Natural killer cell treated with Interleukin-12 subunit alpha and Interleukin-12 subunit beta and Interleukin-15 and Interleukin-18, amount 100 ng/mL, for 72 hours (primary cell): ENCODE measurements at regions not wholly inside any gene's neighbourhood (a gene's known extent, or its start where the extent isn't known, plus 50 kb on each side); places are given as distances from the start of the nearest gene placed in this dataset.

Source experiments
- ATAC-seq, 2 donors: fragments of 150-1000 bp; cut with Tn5 transposase in 1 of 2; sonication (Bioruptor Pico), chemical (Tn5 transposase) in 1 of 2; 2 replicates each; pipeline ENCODE4 v1.10.0; 2021
- DNase-seq: peaks from one replicate; pipeline ENCODE4 v3.0.0; 2022; ENCODE audit warnings: low spot score
- H3K27ac Mint-ChIP-seq, 2 donors: 1 replicate in 1 of 2; 2 replicates in 1 of 2; pipeline ENCODE4 v1.8.0; 2022; ENCODE audit warnings: mixed read lengths in 2 of 2, mild to moderate bottlenecking in 1 of 2, moderate library complexity in 1 of 2
- H3K27me3 Mint-ChIP-seq, 2 donors: 1 replicate in 1 of 2; 2 replicates in 1 of 2; pipeline ENCODE4 v1.8.0; 2022; ENCODE audit warnings: mixed read lengths in 2 of 2
- H3K36me3 Mint-ChIP-seq: one replicate; pipeline ENCODE4 v1.8.0; 2022; ENCODE audit warnings: mixed read lengths
- H3K4me1 Mint-ChIP-seq, 2 donors: 1 replicate in 1 of 2; 2 replicates in 1 of 2; pipeline ENCODE4 v1.8.0; 2022; ENCODE audit warnings: low read depth in 2 of 2, mixed read lengths in 2 of 2, mild to moderate bottlenecking in 1 of 2
- H3K4me3 Mint-ChIP-seq: one replicate; pipeline ENCODE4 v1.8.0; 2022; ENCODE audit warnings: mixed read lengths
- H3K9me3 Mint-ChIP-seq: 2 replicates; pipeline ENCODE4 v1.8.0; 2022; ENCODE audit warnings: mixed read lengths

DNA sequence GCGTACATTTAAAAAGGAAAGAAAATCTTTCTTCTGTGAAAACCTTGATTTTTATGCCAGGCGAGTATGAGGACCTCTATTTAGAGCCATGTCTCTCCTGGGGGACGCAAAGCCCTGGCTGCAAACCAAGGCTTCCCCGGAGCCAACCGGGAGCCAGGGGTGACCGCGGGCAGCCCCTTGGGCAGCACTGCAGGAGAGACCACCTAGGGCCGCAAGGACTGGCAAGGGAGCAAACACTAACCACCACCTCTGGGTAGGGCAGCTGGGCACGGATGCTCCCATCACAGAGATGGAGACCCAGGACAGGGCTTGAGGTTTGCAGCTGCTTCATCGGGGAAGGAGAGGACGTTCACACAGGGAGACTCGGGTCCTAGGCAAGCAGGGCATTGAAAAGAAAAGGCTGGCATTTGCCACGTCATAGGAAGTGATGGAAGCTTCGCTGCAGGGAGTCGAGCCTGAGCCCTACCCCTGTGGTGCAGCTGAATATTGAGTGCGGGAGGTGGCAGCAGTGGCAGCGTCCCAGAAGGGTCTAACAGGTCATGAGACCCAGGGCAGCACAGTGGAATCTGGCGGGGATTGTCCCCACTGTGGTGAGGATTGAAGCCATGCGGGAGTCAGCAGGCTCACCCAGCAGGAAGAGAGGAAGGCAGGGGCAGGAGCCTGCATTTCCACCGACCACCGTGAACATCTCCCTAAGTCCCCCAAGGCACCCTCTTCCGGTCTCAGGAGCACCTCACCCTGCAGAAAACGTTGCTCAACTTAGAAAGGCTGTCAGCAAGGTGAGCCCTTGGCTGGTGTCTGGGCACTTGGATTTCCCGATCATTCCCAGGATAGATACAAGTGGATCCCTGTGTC, 156.2 kb upstream of the CST7 start:
- Mint-ChIP-seq H3K27me3 (peaks cover 0 to 7% of the 10 kb centered on the region in 2 donors), H3K4me3 (no peak overlapping the region), H3K36me3 (no peaks in the 10 kb centered on the region), H3K4me1 (peaks cover 0 to 7% of the 10 kb centered on the region in 2 donors), H3K9me3 (no peaks in the 10 kb centered on the region), H3K27ac (no peak overlapping the region)
- DNase-seq (no peak), ATAC-seq (no peak)

DNA sequence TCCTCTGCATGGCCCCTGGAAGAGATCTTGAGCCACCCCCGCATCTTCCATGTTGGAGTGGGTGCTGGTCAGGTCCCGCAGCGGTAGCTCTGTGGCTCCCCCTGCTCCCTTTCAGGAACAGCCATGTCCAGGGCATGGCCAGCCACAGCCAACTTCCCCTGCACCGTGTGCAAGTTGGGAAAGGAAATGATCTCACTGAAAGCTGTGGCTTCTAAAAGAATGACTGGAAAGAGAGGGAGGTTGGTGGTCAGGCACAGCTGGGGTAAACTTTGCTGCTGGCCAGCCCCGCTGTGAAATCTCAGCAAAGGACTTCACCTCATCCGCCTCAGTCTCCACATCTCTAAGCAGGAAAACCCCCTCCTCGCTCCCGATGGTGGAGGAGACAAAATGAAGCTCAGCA, 153.6 kb upstream of the CST7 start:
- Mint-ChIP-seq H3K9me3 (no peaks in the 10 kb centered on the region), H3K27ac (no peak overlapping the region), H3K27me3 (peaks cover 0 to 7% of the 10 kb centered on the region in 2 donors), H3K4me3 (no peak overlapping the region), H3K4me1 (peaks cover 0 to 7% of the 10 kb centered on the region in 2 donors), H3K36me3 (no peaks in the 10 kb centered on the region)
- DNase-seq (no peak), ATAC-seq (peak in 1 of 2 donors; percentile 26)

DNA sequence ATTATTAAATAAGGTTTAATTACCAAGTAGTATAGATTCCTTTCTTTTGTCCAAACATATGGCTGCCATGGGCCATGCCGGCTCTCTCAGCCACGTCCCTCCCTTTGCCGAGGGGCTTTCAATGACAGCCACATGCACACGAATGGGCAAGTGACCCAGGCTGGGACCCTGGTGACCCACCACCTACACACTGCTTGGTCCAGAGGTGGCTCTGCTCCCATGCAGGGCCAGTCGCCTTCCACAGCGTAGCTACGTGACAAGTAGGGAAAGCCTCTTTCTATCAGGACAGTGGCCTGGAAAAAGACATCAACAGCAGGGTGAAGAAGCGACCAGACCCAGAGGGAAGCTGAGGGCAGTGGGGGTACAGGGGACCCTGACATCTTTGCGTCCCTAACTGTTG, 152.8 kb upstream of the CST7 start:
- no peak for DNase-seq
- ATAC-seq: no peak
- H3K4me3 Mint-ChIP-seq: no peak overlapping the region

DNA sequence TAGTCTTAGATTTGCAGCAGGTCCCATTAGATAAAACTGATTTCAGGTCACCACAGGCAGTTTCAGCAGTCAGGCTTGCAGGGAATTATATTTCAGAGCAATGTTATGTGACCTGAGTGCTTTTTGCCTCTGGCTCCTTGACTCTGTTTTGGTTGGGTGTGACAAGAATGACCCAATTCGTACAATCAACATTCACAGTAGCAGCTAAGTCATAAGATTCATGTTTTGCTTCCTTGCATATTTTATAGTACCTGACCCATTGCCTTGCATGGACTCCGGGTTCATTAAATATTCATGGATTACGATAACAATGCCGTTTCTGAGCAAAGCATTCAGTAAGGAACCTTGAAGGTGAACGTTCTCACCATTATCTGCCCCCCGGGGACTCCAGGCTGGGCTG, 152.0 kb upstream of the CST7 start:
- Mint-ChIP-seq H3K9me3 (no peaks in the 10 kb centered on the region), H3K4me1 (peaks cover 0 to 4% of the 10 kb centered on the region in 2 donors), H3K36me3 (no peaks in the 10 kb centered on the region), H3K27me3 (peaks cover 0 to 5% of the 10 kb centered on the region in 2 donors), H3K27ac (no peak overlapping the region), H3K4me3 (no peak overlapping the region)
- ATAC-seq (no peak), DNase-seq (no peak)

More for the DNA sequence above, 152.8 kb upstream of the CST7 start:
- peaks cover 0 to 7% of the 10 kb centered on the region in 2 donors for H3K4me1 Mint-ChIP-seq
- H3K9me3 Mint-ChIP-seq: no peaks in the 10 kb centered on the region
- no peaks in the 10 kb centered on the region for H3K36me3 Mint-ChIP-seq
- H3K27me3 Mint-ChIP-seq: peaks cover 0 to 7% of the 10 kb centered on the region in 2 donors
- no peak overlapping the region for H3K27ac Mint-ChIP-seq

DNA sequence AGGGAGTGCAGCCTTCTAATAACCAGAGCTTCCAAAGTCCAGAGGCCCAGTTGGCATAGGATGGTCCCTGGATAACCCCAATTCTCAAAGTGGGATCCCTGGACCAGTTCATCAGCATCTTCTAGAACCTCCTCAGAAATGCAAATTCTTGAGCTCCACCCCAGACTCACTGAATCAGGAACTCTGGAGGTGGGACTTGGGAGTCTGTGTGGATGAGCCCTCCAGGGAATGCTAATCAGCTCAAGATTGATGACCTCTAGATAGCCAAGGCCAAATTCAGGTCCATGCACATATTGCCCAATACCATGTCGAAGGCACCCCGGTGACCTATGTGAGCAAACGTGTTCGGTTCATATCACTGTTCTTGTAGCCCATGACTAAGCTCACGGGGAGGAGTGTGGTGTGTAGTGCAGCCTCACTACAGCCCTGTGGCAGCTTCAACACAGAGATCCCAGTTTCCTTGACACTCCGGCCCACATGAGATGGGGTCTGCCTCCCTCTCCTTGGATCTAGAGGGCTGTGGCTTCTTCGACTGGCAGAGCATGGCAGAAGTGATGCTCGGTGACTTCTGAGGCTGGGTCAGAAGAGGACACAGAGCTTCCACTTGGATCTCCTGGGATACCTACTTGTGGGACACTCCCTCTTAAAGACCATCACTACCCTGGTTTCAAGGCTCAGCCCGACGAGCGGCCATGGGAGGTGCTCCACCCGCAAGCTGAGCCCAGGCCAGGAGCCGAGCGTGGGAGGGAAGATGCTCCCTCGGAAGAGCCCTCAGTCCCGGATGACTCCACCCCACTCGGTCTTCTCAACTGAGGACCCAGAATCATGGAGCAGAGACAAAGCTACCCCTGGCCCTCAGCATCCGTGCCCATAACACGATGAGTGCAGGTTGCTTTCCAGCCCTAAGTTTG, 151.1 kb upstream of the CST7 start:
- Mint-ChIP-seq H3K4me1 (peaks cover 0 to 4% of the 10 kb centered on the region in 2 donors), H3K4me3 (no peak overlapping the region), H3K36me3 (no peaks in the 10 kb centered on the region), H3K27me3 (peaks cover 0 to 5% of the 10 kb centered on the region in 2 donors), H3K9me3 (no peaks in the 10 kb centered on the region), H3K27ac (no peak overlapping the region)
- no peak for ATAC-seq
- DNase-seq: no peak

DNA sequence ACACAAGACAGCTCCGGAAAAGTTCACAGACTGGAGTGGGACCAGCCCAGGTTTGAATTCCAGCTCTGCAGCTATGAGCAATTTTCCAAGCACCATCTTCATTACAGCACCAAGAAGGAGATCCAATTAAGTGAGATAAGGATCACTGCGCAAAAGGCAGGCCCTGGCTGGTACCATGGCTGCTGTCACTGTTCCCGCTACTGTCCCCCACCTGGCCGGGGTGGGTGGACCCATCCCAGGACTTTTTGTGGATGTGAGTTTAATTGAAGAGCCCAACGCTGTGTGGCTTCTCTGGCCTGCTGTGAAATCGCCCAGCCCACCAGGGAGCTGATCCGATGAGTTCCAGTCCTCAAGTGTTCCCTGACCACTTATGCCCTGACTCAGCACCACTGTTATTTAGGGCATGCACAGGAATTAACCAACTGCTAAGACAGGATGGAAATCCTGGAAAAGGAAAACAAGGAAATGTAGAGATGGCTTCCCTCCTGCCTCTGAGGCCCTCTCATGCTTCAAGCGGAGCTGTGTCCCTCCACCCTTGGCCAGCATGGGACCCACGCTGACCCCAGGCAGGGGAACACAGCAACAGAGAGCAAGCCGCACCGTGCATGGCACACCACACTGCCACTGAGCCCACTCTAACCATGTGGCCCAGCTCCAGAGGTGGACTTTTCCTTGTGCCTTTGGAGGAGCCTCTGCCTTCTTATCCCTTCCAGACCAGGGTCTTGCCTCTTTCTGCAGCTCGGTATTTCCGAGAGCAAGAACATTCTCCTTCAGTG, 150.0 kb upstream of the CST7 start:
- Mint-ChIP-seq H3K9me3 (no peaks in the 10 kb centered on the region), H3K4me3 (no peak overlapping the region), H3K27me3 (peaks cover 0 to 3% of the 10 kb centered on the region in 2 donors), H3K27ac (no peak overlapping the region), H3K36me3 (no peaks in the 10 kb centered on the region), H3K4me1 (peaks cover 0 to 4% of the 10 kb centered on the region in 2 donors)
- ATAC-seq: no peak
- no peak for DNase-seq

DNA sequence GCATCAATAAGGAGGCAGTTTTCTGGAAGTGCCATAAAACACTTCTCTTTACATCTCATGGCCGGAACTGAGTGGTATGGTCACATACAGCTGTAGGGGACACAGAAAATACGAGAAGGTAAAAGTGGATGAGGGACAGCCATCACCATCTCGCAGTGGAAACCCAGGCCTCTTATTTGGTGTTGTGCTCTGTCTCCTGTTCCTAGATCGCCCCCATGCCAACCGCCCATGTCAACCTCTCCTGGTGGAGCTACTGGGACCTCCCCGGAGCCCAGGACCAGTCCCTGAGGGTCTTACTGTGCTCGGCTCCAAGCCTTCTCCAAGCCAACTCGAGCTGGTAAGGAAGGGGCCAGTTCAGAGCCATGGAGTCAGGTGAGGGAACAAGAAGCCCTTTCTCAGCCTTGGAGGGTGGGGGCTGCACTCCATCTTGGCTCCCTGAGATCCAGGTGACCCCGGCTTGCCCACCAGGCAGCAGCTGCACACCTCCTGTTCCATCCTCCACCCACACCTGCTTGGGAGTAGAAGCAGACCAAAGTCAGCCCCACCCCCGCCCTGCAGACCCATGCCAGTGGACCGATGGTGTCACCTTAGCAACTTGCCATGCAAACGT, 149.0 kb upstream of the CST7 start:
- DNase-seq: no peak
- Mint-ChIP-seq H3K9me3 (no peaks in the 10 kb centered on the region), H3K4me3 (no peak overlapping the region), H3K36me3 (no peaks in the 10 kb centered on the region), H3K4me1 (peaks cover 0 to 4% of the 10 kb centered on the region in 2 donors), H3K27ac (no peak overlapping the region), H3K27me3 (peaks cover 0 to 3% of the 10 kb centered on the region in 2 donors)
- no peak for ATAC-seq

DNA sequence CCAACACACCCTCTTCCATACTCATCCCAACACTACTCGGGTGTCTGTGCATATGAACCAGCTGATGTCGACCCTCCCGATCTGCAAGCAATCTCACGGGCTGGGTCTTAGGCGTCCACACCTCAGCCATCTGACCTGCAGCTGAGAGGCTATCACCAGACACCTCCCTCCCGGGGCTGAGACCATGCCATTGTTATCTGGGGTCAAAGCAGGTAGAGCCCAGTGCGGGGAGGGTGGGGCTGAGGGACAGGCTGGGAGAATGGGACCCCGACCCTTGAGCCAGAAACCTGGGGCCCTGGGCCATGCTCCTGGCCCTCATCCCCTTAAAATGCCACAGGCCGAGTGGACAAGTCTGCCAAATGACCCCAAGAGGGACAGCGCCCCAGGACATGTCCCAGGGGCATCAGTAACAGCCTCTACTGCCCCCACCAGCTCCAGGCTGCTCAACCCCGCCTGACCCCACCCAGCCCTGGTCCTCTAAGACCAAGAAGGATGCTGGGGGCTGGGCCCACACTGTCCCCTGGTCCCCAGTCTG, 146.7 kb upstream of the CST7 start:
- Mint-ChIP-seq H3K9me3 (no peaks in the 10 kb centered on the region), H3K27me3 (no peaks in the 10 kb centered on the region), H3K27ac (no peak overlapping the region), H3K36me3 (no peaks in the 10 kb centered on the region), H3K4me3 (no peak overlapping the region), H3K4me1 (no peaks in the 10 kb centered on the region)
- ATAC-seq (no peak), DNase-seq (no peak)

DNA sequence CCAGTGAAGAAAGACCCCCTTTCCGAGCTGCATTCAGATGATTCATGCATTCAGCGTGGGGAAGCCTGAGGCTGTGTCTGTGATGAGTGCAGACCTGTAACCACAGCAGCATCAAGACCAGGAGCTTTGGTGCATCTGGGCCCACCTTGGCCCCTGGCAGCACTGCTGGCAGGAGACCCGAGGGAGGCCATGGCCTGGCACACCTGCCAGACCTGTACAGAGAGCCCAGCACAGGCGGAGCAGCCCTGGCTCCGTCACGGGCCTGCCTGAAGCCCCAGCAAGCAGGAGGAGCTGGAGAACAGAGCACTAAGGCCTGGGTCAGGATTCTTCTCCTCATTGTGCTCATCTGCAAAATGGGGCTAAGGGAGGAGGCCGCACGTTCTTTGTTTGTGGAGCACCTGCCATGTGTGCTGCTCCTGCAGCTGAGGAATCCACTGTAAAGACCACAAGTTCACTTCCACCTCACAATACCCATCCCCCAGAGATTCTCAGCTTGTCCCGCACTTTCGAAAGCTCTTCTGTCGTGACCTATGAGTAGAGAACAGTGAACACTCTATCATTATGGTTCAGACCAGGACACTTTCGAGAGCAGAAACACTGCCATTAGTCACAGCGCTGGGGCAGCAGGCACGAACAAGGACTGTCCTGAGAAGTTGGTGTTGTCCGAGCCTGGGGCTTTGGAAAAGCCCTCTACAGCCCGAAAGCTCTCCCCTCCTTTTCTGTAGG, 144.4 kb upstream of the CST7 start:
- Mint-ChIP-seq H3K4me1 (peaks cover 0 to 7% of the 10 kb centered on the region in 2 donors), H3K27me3 (no peaks in the 10 kb centered on the region), H3K4me3 (no peak overlapping the region), H3K27ac (no peak overlapping the region), H3K36me3 (no peaks in the 10 kb centered on the region), H3K9me3 (no peaks in the 10 kb centered on the region)
- no peak for DNase-seq
- ATAC-seq: no peak

DNA sequence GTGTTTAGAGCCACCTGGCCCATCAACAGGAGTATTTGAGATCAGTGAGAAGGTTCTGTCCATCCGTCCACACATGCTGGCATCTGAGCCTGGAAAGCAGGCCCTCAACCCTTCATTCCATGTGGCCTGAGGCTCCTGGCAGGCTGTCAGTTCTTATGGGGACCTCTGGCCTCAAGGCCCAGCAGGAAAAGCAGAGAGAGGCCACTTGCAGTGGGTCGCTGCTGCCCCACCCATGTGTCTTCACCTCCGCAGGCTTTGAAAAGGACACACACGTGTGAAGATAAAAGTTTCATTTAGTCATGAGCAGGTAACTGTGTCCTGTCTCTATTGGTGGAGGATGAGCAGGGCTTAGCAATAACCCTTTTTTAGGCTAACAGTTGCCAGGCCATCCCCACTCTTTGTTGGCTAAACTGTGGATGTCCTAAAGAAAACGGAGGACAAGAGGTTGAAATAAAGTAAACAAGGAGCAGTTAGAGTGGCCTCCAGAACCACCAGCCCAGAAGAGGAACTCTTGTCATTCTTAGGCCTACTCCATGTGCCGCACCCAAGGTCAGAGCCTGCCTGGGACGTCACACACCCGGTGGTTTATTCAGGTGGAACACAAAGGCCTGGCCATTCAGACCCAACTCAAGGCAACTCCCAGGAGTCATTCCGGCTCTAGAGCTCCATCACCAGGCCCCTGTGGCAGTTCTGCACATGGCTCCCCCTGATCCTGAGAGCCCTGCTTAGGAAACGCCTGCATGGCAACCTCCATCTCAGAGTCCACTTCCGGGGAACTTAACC, 143.4 kb upstream of the CST7 start:
- peaks cover 0 to 7% of the 10 kb centered on the region in 2 donors for H3K4me1 Mint-ChIP-seq
- H3K9me3 Mint-ChIP-seq: no peaks in the 10 kb centered on the region
- no peak overlapping the region for H3K4me3 Mint-ChIP-seq
- H3K27ac Mint-ChIP-seq: no peak overlapping the region
- no peaks in the 10 kb centered on the region for H3K36me3 Mint-ChIP-seq
- DNase-seq: no peak
- H3K27me3 Mint-ChIP-seq: no peaks in the 10 kb centered on the region
- ATAC-seq: no peak

DNA sequence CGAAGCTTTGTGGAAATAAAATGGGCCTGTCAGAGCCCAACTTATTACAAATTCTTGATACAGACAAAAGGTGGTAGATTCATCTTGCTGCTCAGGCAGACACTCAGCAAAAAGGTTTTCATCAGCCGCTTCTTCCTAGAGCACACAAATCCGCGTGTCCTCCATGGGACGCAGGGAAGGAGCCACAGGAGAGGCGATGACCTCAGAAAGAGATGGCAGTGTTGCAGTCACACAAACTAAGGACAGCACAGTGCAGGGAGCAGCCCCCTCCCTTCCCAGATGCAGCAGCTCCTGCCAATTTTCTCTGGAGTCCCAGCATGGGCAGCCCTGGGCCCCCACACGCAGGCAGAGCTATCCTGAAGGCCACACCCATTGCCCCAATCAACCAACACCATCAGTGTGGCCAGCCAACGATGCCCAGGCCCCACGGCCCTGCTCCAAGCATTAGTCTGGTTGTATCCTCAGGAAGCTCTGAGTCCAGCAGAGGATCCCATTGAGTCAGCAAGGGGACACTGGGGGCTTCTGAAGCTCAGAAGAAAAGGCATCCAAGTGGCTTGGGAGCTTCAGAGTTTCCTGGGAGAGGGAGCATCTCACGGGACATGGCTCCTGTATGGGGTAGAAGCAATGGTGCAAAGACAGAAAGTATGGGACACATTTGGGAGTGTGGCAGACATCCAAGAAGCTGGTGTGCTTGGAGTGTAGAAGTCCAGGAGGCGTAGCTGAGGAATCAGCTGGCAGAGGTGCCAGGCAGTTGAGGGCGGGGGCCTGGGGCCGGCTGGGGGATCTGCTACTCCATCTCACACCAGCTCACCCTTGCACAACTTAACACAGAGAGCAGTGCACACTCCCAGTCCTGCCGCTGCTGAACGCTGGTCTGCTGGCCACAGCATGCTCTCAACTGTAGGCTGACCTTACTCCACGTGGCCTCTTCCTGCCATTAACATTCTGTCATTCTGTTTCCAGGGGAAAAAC, 142.1 kb upstream of the CST7 start:
- no peaks in the 10 kb centered on the region for H3K27me3 Mint-ChIP-seq

More for the DNA sequence above, 142.1 kb upstream of the CST7 start:
- Mint-ChIP-seq H3K4me1 (peaks cover 0 to 7% of the 10 kb centered on the region in 2 donors), H3K9me3 (no peaks in the 10 kb centered on the region), H3K36me3 (no peaks in the 10 kb centered on the region), H3K27ac (no peak overlapping the region), H3K4me3 (no peak overlapping the region)
- no peak for ATAC-seq
- DNase-seq: no peak
